Fibroblast of lung (primary cell): ENCODE measurements at regions not wholly inside any gene's neighbourhood (a gene's known extent, or its start where the extent isn't known, plus 50 kb on each side); places are given as distances from the start of the nearest gene placed in this dataset.

Experiments used
- EZH2 ChIP-seq: IDR thresholded peaks from 2 replicates; pipeline ENCODE4 v1.5.1; 2012; ENCODE audit warnings: low read length, control low read depth, mild to moderate bottlenecking; ENCODE audit errors: missing control alignments
- TF ChIP-seq, protein P1 (sequence below), 2 donors: IDR thresholded peaks in 1 of 2; conservative IDR thresholded peaks in 1 of 2; 1 replicate in 1 of 2; 2 replicates in 1 of 2; pipeline ENCODE4 v1.5.1; 2011 to 2012; ENCODE audit warnings: low read length in 2 of 2, control low read depth in 1 of 2, inconsistent platforms in 1 of 2, low read depth in 1 of 2, mild to moderate bottlenecking in 1 of 2

DNA sequence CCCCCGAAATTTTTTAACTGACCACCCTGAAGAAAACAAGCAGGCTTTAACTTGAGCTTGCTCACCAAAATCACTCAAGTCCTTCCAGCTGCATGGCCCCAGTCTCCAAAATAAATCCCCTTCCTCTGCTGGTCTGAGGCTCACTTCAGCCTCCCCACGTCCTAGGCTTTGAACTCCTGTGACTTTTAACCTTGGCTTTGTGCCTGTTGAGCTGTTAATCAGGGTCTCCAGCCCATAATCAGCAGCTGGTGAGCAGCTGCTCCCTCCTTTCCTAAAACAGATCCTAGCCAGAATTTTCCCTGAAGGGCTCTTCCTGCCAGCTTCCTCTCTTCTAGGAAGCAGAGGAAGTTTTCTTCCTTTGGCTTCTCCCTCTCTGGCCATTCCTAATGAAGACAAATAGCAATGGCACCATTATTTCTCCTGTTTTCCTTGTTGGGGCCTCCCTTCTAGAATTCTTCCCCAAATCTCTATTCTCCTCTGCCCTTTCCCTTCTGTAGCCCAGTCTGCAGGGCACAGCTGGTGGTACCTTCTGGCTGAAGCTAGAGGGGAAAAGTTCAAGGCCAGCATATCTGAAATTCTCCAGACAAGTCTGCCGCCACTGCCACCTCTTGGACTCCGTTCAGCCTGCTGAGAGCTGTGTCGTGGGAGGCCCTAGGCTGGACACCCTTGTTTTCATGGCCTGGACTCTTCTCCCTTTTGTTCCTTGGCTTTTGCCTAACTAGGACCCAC is 152.1 kb downstream of the NOC3L start:
- TF ChIP-seq, protein P1, sequence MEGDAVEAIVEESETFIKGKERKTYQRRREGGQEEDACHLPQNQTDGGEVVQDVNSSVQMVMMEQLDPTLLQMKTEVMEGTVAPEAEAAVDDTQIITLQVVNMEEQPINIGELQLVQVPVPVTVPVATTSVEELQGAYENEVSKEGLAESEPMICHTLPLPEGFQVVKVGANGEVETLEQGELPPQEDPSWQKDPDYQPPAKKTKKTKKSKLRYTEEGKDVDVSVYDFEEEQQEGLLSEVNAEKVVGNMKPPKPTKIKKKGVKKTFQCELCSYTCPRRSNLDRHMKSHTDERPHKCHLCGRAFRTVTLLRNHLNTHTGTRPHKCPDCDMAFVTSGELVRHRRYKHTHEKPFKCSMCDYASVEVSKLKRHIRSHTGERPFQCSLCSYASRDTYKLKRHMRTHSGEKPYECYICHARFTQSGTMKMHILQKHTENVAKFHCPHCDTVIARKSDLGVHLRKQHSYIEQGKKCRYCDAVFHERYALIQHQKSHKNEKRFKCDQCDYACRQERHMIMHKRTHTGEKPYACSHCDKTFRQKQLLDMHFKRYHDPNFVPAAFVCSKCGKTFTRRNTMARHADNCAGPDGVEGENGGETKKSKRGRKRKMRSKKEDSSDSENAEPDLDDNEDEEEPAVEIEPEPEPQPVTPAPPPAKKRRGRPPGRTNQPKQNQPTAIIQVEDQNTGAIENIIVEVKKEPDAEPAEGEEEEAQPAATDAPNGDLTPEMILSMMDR (conservative IDR thresholded peaks at IDR 0.05 in 1 of 2, IDR thresholded peaks at IDR 0.05 in 1 of 2; ENCODE audit: low read depth in 1 of 2, low read length in 2 of 2) = no peak
- TF ChIP-seq EZH2 = no peak
